Stimulated activated CD4-positive, alpha-beta T cell treated with anti-CD3 and anti-CD28 coated beads, Interleukin-15, amount 100 ng/mL, for 24 hours (primary cell): ENCODE measurements at regions not wholly inside any gene's neighbourhood (a gene's known extent, or its start where the extent isn't known, plus 50 kb on each side); places are given as distances from the start of the nearest gene placed in this dataset.
"Not testable (repeated sequence)": the region's sequence is repeated elsewhere in the genome, so short reads cannot be mapped to it uniquely, and the experiment has no call there.

ENCODE experiments used
- DNase-seq: peaks from one replicate; pipeline ENCODE4 v3.0.0-alpha.2; 2020

GRCh38 chr15:79540551-79540950, 108.4 kb downstream of the MINAR1 start:
- no peak for DNase-seq

DNA sequence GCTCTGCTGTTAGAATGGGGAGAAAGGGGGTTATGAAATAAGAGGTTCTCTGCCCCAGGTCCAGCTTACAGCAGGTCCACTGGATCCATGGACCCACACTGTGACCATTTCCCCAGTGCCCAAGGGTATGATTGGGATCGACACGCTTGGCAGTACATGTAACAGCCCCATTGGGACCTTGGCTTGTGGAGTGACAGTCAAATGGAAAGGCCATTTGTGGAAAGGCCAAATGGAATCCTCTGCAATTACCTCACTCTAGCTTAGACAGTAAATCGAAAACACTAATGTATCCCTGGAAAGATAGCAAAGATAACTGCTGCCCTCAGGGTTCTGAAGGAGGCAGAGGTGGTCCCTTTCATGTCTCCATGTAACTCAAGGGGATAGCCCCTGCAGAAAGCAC, 109.1 kb downstream of the MINAR1 start:
- DNase-seq = no peak

DNA sequence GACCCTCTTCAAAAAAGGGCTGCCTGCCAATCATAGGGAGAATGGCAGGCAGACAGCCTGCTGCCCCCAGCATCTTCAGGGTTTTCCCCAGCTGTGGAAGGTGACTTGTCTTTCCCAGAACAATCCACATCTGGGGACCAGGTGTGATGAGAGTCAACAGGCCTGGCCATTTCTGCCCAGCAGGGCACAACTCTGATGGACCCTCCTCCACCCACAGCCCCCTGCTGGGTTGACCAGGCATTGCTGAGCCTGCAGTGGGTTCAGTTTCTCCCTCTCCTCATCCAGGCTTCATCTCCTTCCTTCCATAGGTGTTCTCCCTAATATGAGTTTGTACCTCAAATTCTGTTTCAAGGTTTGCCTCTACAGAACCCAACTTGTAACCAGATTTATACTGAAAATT, 111.0 kb downstream of the MINAR1 start:
- DNase-seq = no peak

DNA sequence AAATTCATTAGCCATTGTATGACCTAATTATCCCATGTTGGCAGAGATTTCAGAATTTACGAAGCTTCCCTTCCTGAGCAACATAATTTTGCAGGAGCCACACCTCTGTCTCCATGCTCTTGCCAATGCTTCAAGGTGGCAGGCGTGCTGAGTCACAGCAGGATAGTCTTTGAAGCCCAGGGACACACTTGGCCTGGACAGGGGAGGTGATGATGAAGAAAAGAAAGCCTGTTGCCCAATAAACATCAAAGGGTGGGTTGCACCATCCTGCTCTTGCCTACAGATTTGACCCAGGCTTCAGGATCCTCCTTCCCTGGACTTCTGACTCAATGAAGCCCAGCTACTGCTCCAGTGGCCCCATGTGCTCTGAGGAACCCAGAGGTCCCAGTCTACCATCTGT, 117.1 kb downstream of the MINAR1 start:
- DNase-seq = no peak

GRCh38 chr15:79560384-79560783, 128.2 kb downstream of the MINAR1 start:
- DNase-seq = no peak

GRCh38 chr15:79561982-79562381, 129.8 kb downstream of the MINAR1 start:
- no peak for DNase-seq

- DNase-seq = no peak
Observed at GRCh38 chr15:79562403-79562815, 130.3 kb downstream of the MINAR1 start.

DNA sequence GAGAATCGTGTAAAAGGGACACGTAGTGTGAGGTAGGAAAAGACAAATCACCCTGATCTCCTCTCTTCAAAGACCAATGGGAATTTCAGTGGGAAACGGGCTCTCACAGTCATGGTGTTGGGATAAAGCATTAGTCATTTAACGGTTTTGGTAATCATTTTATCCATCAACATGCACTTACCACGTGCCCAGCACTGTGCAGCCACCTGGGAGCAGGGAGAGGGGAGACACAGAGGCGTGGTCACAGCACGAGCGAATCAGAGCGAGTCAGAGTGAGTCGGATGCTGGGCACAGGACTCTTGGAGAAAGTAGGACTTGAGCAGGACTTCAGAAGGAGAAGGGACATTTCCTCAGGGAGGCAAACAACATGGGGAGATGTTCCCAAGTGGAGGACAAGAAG, 130.8 kb downstream of the MINAR1 start:
- no peak for DNase-seq

GRCh38 chr15:79570004-79570403, 137.9 kb downstream of the MINAR1 start:
- no peak for DNase-seq

GRCh38 chr15:79572691-79573404, 140.7 kb downstream of the MINAR1 start:
- no peak for DNase-seq

DNA sequence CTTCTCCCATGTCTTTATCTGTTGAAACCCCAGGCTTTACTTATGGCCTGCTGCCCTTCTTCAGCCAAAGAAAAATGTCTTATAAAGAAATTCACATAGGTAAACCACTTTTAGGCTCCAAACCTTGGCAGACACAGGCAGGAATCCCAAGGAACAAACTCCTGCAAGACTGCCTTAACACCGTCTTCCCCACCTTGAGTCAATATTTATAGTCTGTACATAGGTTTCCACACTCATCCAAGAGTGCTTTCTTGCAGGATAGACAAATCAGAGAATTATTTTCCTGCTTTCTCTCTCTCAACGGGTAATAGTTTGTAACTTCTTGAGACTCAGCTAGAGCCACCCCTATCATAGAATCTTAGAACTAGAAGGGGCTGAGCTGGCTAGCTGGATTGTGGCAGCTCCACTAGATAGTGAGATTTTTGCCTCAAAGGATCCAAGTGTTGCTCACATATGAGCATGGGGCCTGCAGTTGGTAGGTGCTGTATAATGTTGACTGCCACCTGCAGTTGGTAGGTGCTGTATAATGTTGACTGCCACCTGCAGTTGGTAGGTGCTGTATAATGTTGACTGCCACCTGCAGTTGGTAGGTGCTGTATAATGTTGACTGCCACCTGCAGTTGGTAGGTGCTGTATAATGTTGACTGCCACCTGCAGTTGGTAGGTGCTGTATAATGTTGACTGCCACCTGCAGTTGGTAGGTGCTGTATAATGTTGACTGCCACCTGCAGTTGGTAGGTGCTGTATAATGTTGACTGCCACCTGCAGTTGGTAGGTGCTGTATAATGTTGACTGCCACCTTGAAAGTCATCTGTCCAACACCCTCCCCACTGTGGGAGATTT, 142.5 kb downstream of the MINAR1 start:
- not testable (repeated sequence) for DNase-seq

- no peak for DNase-seq
Observed at GRCh38 chr15:79582650-79583049, 150.5 kb downstream of the MINAR1 start.

GRCh38 chr15:79592126-79592525, 160.0 kb downstream of the MINAR1 start:
- DNase-seq = no peak

DNA sequence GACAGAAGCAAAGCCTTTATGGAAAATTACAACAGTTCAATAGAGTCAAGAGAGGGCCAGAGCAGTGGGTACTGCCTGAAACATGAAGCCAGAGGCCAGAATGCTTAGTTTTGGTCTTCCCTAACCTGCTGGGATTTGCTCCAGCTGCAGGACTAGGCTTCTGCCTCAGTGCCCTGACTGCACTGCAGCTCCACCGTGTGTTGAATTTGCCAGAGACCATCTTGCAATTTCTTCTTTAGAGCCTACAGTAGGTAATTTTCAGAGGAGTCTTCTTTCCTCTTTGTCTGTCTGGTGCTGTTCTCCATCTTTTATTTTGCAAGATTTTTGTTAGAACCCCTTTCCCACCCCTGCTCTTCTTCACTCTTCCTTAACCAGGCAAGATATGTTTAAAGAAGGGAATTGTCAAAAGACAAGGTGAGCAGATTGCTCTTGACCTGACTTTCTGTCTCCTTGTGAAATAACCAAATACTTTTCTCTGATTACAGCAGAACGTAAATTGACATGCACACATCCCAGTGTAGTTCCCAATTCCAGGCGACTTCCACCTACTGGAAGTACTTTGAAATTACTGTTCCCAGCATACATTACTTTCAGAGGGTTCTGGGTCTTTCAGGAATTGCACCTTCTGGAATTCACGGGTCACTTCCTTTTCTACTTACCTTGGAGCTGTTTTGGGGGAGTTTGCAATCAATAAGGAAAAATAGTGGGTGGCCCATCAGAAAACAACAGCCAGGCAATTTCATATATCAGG, 161.2 kb downstream of the MINAR1 start:
- DNase-seq = no peak

DNA sequence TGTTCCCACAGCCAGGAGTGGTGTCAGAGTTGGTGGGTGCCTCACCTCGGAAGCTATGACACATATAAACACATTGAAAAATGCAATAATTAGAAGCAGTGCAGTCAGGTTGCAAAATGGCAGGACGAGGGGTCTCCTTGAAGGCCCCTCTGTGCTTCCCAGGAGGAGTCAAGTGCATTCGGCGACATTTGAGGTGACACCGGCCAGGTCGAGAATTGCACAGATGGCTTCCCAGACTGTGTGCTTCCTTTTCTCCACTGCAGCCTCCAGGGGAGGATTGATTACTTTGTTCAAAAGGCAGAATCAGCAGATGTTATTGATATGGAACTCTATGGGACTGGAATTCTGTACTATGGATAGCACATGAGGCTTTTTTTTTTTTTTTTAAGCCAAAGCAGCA, 163.2 kb downstream of the MINAR1 start:
- DNase-seq = no peak

DNA sequence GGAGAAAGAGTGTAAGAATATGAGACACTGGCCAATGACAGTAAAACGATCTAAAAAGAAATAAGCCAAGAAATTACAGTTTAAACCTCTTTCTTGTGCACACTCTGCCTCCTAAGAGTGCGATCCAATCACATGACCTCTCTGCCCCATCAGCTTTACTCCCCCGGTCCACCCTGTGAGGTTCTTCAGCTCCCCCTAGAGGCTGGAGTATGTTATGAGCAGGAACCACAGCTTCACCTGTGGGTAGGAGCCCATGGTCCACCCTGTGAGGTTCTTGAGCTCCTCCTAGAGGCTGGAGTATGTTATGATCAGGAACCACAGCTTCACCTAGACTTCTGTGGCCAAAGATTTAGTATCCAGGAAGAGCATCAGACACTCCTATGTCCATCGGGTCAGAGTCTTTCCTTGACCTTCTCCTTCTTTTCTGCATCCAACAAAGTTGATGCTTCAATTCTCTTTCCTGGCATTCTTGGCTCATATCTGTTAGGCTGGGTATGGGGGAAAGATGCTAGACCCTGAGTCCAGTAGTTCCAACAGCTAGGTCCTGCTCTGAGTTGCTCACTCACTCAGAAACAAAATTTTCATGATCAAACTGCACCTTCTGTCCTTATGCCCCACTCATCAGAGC, 164.0 kb downstream of the MINAR1 start:
- DNase-seq = peak; percentile 60

- DNase-seq = no peak
Observed at GRCh38 chr15:79598639-79599038, 166.5 kb downstream of the MINAR1 start.

DNA sequence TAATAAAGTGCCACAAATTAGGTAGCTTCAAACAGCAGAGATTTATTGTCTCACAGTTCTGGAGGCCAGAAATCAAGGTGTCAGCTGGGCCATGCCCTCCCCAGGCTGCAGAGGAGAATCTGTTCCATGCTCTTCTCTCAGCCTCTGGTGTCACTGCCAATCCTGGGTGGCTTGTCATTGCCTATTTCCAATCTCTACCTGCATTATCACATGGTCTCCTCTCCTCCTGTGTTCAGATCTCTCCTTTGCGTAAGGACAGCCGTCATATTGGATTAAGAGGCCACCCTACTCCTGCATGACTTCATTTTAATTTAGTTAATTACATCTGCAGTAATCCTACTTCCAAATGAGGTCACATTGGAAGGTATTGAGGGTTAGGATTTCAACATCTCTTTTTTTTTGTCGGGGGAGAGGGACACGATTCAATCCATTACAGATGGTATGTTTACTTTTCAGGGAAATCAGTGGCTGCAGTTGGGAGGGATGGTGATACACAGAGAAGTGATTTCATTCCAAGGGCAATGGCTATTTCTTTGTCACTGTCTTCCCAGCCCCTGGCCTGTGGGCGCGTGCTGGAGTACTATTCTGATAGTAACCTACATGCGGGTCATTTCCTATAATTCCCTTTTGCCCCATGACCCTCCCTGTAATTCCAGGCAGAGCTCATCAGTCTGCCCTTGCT, 169.4 kb downstream of the MINAR1 start:
- DNase-seq = no peak

- no peak for DNase-seq
Observed at GRCh38 chr15:79602180-79602579, 170.0 kb downstream of the MINAR1 start.

DNA sequence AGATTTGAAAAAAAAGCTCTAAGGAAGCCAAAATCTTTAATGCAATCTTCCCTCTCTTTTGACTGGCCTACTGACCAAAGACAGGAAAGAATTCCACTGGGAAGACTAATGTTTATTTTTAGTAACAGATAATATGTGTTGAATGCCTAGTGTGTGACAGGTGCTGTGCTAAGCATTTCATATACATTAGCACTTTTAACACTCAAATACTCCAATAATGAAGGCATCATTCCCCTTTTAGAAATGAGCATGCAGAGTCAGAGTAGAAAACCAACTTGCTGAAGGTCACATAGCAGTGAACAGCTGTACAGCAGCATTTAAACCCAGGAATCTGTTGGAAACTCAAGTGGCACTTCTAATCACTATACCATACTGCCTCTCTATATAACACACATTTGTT, 170.6 kb downstream of the MINAR1 start:
- no peak for DNase-seq

- no peak for DNase-seq
Observed at GRCh38 chr15:79606831-79607355, 174.8 kb downstream of the MINAR1 start.
